Neuronal stem cell (in vitro differentiated cells): ENCODE measurements at regions not wholly inside any gene's neighbourhood (a gene's known extent, or its start where the extent isn't known, plus 50 kb on each side); places are given as distances from the start of the nearest gene placed in this dataset.

ENCODE experiments used
- DNase-seq: peaks from one replicate; pipeline ENCODE4 v3.0.0-alpha.2; 2013; ENCODE audit warnings: low spot score
- H2AFZ ChIP-seq: one replicate; pipeline ENCODE4 v1.6.1; 2013; ENCODE audit warnings: mild to moderate bottlenecking, low read length, inconsistent platforms
- H2AK5ac ChIP-seq: 2 replicates; pipeline ENCODE4 v1.6.1; 2013; ENCODE audit warnings: low read depth, mild to moderate bottlenecking, inconsistent platforms, low read length, moderate library complexity, mixed read lengths
- H2BK120ac ChIP-seq: 2 replicates; pipeline ENCODE4 v1.6.1; 2013; ENCODE audit warnings: low read depth, mild to moderate bottlenecking, inconsistent platforms, low read length, moderate library complexity, mixed read lengths
- H2BK12ac ChIP-seq: one replicate; pipeline ENCODE4 v1.6.1; 2013; ENCODE audit warnings: low read length, inconsistent platforms
- H2BK15ac ChIP-seq: 2 replicates; pipeline ENCODE4 v1.6.1; 2013; ENCODE audit warnings: mild to moderate bottlenecking, low read length, inconsistent platforms, mixed read lengths
- H2BK5ac ChIP-seq: one replicate; pipeline ENCODE4 v1.6.1; 2013; ENCODE audit warnings: inconsistent platforms, mild to moderate bottlenecking, low read length, moderate library complexity
- H3K14ac ChIP-seq: one replicate; pipeline ENCODE4 v1.6.1; 2013; ENCODE audit warnings: low read length, inconsistent platforms
- H3K18ac ChIP-seq: 2 replicates; pipeline ENCODE4 v1.6.1; 2013; ENCODE audit warnings: low read length, inconsistent platforms
- H3K23ac ChIP-seq: 2 replicates; pipeline ENCODE4 v1.6.1; 2013; ENCODE audit warnings: low read depth, mild to moderate bottlenecking, mixed read lengths, low read length, inconsistent platforms; ENCODE audit not compliant: poor library complexity
- H3K27ac ChIP-seq: replicated peaks from 3 replicates; pipeline ENCODE4 v1.5.1; 2013; ENCODE audit warnings: low read length, inconsistent platforms
- H3K27me3 ChIP-seq, 3 experiments: 2 replicates each; pipeline ENCODE4 v1.6.1; 2013; ENCODE audit warnings: low read length in 3 of 3, mild to moderate bottlenecking in 2 of 3, inconsistent platforms in 1 of 3, low read depth in 1 of 3, mixed read lengths in 1 of 3, moderate library complexity in 1 of 3; ENCODE audit not compliant: control insufficient read depth in 3 of 3, insufficient read depth in 3 of 3
- H3K36me3 ChIP-seq, 2 donors: replicated peaks in 1 of 2; 2 replicates each; pipeline ENCODE4 v1.6.1; 2013; ENCODE audit warnings: low read length in 2 of 2; ENCODE audit not compliant: control insufficient read depth in 2 of 2, insufficient read depth in 2 of 2
- H3K4ac ChIP-seq: 2 replicates; pipeline ENCODE4 v1.6.1; 2013; ENCODE audit warnings: inconsistent platforms, mild to moderate bottlenecking, low read length, moderate library complexity
- H3K4me1 ChIP-seq, 2 donors: 1 replicate in 1 of 2; 2 replicates in 1 of 2; pipeline ENCODE4 v1.6.1; 2013; ENCODE audit warnings: low read length in 2 of 2, low read depth in 1 of 2; ENCODE audit not compliant: control insufficient read depth in 2 of 2, insufficient read depth in 1 of 2
- H3K4me2 ChIP-seq: one replicate; pipeline ENCODE4 v1.6.1; 2013; ENCODE audit warnings: mild to moderate bottlenecking, low read length, inconsistent platforms; ENCODE audit not compliant: insufficient read depth, poor library complexity, severe bottlenecking
- H3K4me3 ChIP-seq, 2 donors: 2 replicates each; pipeline ENCODE4 v1.5.1; 2013; ENCODE audit warnings: low read length in 2 of 2, mild to moderate bottlenecking in 2 of 2, inconsistent platforms in 1 of 2, moderate library complexity in 1 of 2
- H3K79me1 ChIP-seq: one replicate; pipeline ENCODE4 v1.6.1; 2013; ENCODE audit warnings: low read depth, mild to moderate bottlenecking, inconsistent platforms, low read length, moderate library complexity
- H3K9ac ChIP-seq: one replicate; pipeline ENCODE4 v1.6.1; 2013; ENCODE audit warnings: mild to moderate bottlenecking, low read depth, low read length, inconsistent platforms; ENCODE audit not compliant: poor library complexity
- H3K9me3 ChIP-seq, 2 donors: replicated peaks in 1 of 2; 2 replicates each; pipeline versions ENCODE3 to v1.6.1; 2013; ENCODE audit warnings: low read length in 2 of 2, mild to moderate bottlenecking in 2 of 2, inconsistent platforms in 1 of 2, low read depth in 1 of 2, mixed read lengths in 1 of 2, moderate library complexity in 1 of 2; ENCODE audit not compliant: control insufficient read depth in 2 of 2, insufficient read depth in 1 of 2
- H4K8ac ChIP-seq: one replicate; pipeline ENCODE4 v1.6.1; 2013; ENCODE audit warnings: low read depth, mild to moderate bottlenecking, inconsistent platforms, low read length, moderate library complexity
- H4K91ac ChIP-seq: one replicate; pipeline ENCODE4 v1.6.1; 2013; ENCODE audit warnings: low read length, low read depth, mild to moderate bottlenecking, inconsistent platforms; ENCODE audit not compliant: poor library complexity
- WGBS, 2 donors: extraction: QIAGEN DNeasy Blood & Tissue Kit; methylation state at CpG; one replicate each; pipeline ENCODE4 v1.1.7; 2013; ENCODE audit warnings: missing lambda C conversion rate in 2 of 2, mixed read lengths in 1 of 2; ENCODE audit not compliant: insufficient read length in 2 of 2, insufficient replicate concordance in 1 of 2; ENCODE audit errors: extremely low coverage in 2 of 2; 5-methylcytosine and 5-hydroxymethylcytosine counted together

DNA sequence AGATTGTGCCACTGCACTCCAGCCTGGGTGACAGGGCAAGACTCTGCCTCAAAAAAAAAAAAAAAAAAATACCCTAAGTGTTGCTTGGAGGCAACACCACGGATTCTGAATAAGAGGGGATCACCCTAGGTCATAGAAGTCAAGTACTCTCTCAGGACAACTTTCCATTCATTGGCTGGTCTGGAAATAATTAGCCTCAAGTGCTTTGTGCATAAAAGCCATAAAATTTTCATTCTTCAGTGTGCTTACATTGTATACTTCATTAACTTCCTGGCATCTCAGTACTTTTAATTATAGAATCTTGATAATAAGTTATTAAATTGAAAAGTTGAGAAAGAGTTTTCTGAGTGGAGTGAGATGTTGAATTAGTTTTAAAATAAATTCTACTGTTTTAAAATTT is 876.1 kb upstream of the FAM98A start:
- Histone ChIP-seq H2BK15ac (no peak overlapping the region), H3K9me3 (no peaks in the 10 kb centered on the region), H3K23ac (no peak overlapping the region), H3K9ac (no peak overlapping the region), H3K79me1 (no peaks in the 10 kb centered on the region), H2BK5ac (no peak overlapping the region), H4K8ac (no peak overlapping the region), H3K18ac (no peak overlapping the region), H3K14ac (no peak overlapping the region), H2BK12ac (no peak overlapping the region), H3K27ac (no peak overlapping the region), H2BK120ac (no peak overlapping the region), H3K27me3 (no peaks in the 10 kb centered on the region), H3K4me3 (no peak overlapping the region), H2AK5ac (no peak overlapping the region), H4K91ac (no peak overlapping the region), H3K36me3 (no peaks in the 10 kb centered on the region), H3K4me2 (no peak overlapping the region), H3K4me1 (no peaks in the 10 kb centered on the region), H2AFZ (no peak overlapping the region), H3K4ac (no peak overlapping the region)
- WGBS, 2 donors: no CpG with 5 or more reads among the region's 1 CpG
- no peak for DNase-seq

DNA sequence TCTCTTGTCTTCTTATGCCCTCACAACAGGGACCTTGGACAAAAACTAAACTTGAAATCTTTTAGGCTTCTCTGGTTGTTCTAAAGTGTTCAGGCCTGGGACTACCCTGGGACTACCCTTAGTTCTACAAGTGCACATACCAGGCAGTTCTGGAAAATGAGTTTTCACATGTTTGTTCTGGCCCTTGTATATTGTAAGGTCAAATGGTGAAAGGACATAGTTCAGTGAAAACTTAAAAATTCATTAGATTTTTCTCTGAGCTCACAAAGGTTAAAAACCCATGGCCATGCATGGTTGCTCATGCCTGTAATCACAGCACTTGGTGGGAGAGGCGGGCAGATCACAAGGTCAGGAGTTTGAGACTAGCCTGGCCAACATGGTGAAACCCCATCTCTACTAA is 875.5 kb upstream of the FAM98A start:
- Histone ChIP-seq H2BK120ac (no peak overlapping the region), H3K9ac (no peak overlapping the region), H2AFZ (no peak overlapping the region), H3K9me3 (no peaks in the 10 kb centered on the region), H2AK5ac (no peak overlapping the region), H3K27me3 (no peaks in the 10 kb centered on the region), H4K8ac (no peak overlapping the region), H3K4me1 (no peaks in the 10 kb centered on the region), H3K18ac (no peak overlapping the region), H3K14ac (no peak overlapping the region), H2BK15ac (no peak overlapping the region), H4K91ac (no peak overlapping the region), H3K27ac (no peak overlapping the region), H3K4ac (no peak overlapping the region), H3K23ac (no peak overlapping the region), H2BK5ac (no peak overlapping the region), H3K79me1 (no peaks in the 10 kb centered on the region), H2BK12ac (no peak overlapping the region), H3K4me2 (no peak overlapping the region), H3K4me3 (no peak overlapping the region), H3K36me3 (no peaks in the 10 kb centered on the region)
- no CpG with 5 or more reads among the region's 1 CpG for WGBS, 2 donors
- no peak for DNase-seq

DNA sequence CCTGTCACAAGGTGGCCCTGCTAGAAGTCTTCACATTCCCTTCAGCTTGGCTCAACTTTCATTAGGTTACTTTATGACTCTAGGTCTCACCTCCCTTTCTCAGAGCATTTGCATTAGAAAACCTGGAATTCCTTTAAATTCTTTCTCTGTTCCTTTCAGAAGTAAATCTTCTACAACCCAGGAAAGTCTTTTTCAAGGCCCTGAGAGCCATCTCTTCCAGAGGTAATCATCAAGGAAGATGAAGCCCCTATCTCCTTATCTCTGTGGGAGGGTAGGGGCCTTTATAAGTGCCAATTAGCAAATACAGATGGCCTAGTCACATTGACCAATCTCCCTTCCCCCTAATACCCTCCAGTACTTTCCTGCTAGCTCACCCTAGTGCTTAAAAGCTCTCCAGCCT is 848.0 kb upstream of the FAM98A start:
- Histone ChIP-seq H2AFZ (no peak overlapping the region), H3K4me2 (no peak overlapping the region), H3K23ac (no peak overlapping the region), H4K91ac (no peak overlapping the region), H3K79me1 (no peaks in the 10 kb centered on the region), H3K14ac (no peak overlapping the region), H3K9me3 (no peaks in the 10 kb centered on the region), H2AK5ac (no peak overlapping the region), H3K4me3 (no peak overlapping the region), H2BK120ac (no peak overlapping the region), H3K36me3 (no peaks in the 10 kb centered on the region), H3K27ac (peak overlapping the region; percentile 21), H3K4me1 (no peaks in the 10 kb centered on the region), H3K4ac (no peak overlapping the region), H4K8ac (no peak overlapping the region), H2BK12ac (no peak overlapping the region), H3K27me3 (no peaks in the 10 kb centered on the region), H2BK5ac (no peak overlapping the region), H3K18ac (no peak overlapping the region), H2BK15ac (no peak overlapping the region), H3K9ac (no peak overlapping the region)
- DNase-seq: no peak

DNA sequence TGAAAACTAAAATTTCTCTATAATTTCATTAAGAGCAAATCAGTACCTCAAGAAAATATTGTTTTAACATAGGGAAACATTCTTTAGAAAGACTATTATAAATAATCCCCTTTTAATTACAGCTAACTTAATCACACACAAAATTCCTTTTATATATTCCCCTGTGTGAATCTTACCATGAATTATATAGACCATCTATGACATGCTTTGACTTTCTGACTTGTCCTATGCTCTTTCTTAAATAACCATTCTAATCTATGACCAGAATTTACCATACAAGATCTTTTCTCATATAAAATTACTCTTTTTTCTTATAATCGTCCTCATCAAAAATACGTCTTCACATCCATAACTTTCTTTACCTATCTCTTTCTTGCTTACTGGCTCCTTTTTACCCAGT is 824.2 kb upstream of the FAM98A start:
- no peak overlapping the region for H3K4ac ChIP-seq
- 100% methylated on average over 2 of the region's 2 CpGs for WGBS, 2 donors
- H2AK5ac ChIP-seq: no peak overlapping the region
- no peaks in the 10 kb centered on the region for H3K4me1 ChIP-seq
- no peak for DNase-seq
- H3K9ac ChIP-seq: no peak overlapping the region
- no peak overlapping the region for H3K4me3 ChIP-seq
- no peak overlapping the region for H3K27ac ChIP-seq
- no peak overlapping the region for H4K8ac ChIP-seq
- peaks cover 0 to 7% of the 10 kb centered on the region in 2 donors for H3K9me3 ChIP-seq
- no peak overlapping the region for H3K18ac ChIP-seq
- H2BK120ac ChIP-seq: no peak overlapping the region
- H3K36me3 ChIP-seq: no peaks in the 10 kb centered on the region
- no peaks in the 10 kb centered on the region for H3K27me3 ChIP-seq
- no peak overlapping the region for H3K14ac ChIP-seq
- H3K4me2 ChIP-seq: no peak overlapping the region
- no peak overlapping the region for H4K91ac ChIP-seq
- no peak overlapping the region for H3K23ac ChIP-seq
- no peak overlapping the region for H2BK12ac ChIP-seq
- H3K79me1 ChIP-seq: no peaks in the 10 kb centered on the region
- H2BK15ac ChIP-seq: no peak overlapping the region
- no peak overlapping the region for H2BK5ac ChIP-seq
- H2AFZ ChIP-seq: no peak overlapping the region
